Dermis microvascular lymphatic vessel endothelial cell (primary cell): ENCODE measurements at regions not wholly inside any gene's neighbourhood (a gene's known extent, or its start where the extent isn't known, plus 50 kb on each side); places are given as distances from the start of the nearest gene placed in this dataset.
A peak's percentile ranks its signal among the peaks of the same experiment; 100 is the strongest.

Experiments
- DNase-seq, 2 donors: peaks; one replicate each; pipeline versions ENCODE4 v3.0.0 to v3.0.0-alpha.2; 2010; ENCODE audit warnings: low read depth in 2 of 2

DNA sequence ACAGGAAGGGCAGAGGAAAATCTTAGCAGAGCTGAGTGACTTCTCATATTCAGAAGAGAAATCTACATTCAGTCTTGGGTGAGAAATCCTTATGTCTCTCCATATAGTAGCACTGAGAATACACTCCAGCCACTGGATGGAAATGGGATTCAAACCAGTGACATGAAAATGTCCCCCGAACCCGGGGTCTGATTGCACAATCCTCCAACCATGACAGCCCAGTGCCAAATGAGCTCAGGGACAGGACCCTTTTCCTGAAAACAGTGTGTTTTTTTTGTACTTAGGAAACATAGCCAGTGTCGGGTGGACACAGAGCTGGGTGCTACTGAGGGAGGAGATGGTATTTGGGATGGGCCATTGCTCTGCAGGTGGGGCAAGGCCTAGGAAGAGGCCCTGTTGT is 185.6 kb downstream of the CXCL12 start:
- DNase-seq = no peak

- DNase-seq = no peak
These were observed 186.2 kb downstream of the CXCL12 start for GRCh38 chr10:44198780-44199097.

DNA sequence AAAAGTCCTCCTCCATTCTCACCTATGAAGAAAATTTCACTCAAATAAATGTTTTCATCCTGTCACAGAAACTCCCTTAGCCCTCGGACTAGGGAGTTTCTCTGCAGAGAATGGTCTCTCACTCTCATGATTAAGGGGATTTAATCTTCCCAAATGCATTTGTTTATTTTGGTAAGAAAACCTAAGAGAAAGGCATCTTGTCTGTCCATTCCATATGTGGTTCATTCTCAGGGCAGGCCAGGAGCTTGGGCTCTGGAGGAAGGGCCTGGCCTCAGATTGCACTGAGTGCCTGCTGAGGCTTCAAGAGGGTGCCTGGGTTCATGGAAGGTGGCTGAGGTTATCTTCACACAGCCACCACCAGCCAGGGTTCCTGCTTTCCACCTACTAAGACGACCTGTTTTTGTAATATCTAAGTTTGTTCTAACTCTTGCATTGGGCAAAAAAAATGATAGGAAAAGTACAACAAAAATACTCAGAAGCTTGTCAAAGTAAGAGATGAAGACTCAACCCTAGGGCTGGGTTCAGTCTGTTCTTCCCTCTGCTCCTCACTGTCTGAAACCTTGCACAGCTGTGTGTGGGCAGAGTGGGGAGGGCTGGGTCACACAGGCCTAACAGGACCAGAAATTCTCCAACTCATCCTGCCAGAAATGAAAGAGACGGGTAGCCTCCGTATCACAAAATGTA is 186.7 kb downstream of the CXCL12 start:
- no peak for DNase-seq

- DNase-seq = no peak
These were observed 187.3 kb downstream of the CXCL12 start for GRCh38 chr10:44197646-44198045.

GRCh38 chr10:44196336-44196735 is 188.6 kb downstream of the CXCL12 start:
- DNase-seq = no peak

- DNase-seq = no peak
These were observed 188.9 kb downstream of the CXCL12 start for GRCh38 chr10:44196008-44196320.

- peak; percentile 32 to 79 for DNase-seq
These were observed 189.5 kb downstream of the CXCL12 start for GRCh38 chr10:44195112-44196007.

- no peak for DNase-seq
These were observed 190.5 kb downstream of the CXCL12 start for GRCh38 chr10:44194435-44194834.

- DNase-seq = no peak
These were observed 191.2 kb downstream of the CXCL12 start for GRCh38 chr10:44193567-44194220.

DNA sequence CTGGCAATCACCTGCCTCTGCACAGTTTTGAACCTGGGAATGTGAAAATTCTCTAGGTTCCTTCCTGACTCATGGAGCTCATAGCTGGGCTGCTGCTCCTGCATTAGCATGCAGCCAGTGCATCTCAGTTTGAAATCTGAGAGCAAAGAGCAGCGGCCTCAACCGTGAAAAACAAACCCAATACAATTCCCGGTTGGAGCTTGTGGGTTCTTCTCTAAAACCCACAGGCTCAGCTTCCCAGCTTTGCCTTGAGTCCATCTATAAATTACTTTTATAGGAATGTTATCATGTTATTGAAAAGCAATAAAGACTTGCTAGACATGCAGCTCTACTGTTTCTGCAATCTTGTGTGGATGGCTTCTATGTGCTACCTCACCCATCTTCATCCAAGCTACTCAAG is 191.7 kb downstream of the CXCL12 start:
- no peak for DNase-seq

- no peak for DNase-seq
These were observed 192.5 kb downstream of the CXCL12 start for GRCh38 chr10:44192435-44192834.

DNA sequence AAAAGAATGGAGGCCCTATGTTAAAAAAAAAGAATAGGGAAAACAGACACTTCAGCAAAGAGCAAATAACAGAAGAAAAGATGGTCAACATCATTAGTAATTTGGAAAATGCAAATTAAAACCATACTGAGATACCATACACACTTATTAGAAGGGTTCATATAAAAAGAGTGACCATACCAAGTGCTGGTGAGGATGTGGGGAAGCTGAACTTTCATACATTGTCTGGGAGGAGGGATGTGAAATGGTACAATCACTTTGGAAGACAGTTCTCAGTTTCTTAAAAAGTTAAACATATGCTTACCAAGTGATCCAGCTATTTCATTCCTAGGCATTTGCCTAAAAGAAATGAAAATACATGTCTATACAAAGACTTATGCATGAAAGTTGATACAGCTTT is 194.4 kb downstream of the CXCL12 start:
- DNase-seq = no peak

DNA sequence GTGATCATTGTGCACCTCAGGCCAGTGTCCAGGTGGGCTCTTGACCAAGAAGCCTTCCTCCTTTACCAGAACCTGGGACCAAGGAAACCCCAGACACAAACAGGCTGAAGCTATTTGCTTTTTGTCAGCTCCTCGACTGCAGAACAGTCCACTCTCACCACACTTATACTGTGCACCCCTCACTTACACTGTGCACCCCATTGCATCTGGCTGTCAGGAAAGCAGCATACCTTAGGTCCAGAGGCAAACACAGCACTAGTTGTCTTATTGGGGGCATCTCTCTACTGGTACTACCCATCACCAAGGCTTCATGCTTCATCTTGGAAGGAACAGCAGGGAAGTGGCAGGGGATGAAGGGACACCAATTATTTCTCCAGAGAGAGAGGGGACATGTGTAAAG is 198.1 kb downstream of the CXCL12 start:
- DNase-seq = no peak

DNA sequence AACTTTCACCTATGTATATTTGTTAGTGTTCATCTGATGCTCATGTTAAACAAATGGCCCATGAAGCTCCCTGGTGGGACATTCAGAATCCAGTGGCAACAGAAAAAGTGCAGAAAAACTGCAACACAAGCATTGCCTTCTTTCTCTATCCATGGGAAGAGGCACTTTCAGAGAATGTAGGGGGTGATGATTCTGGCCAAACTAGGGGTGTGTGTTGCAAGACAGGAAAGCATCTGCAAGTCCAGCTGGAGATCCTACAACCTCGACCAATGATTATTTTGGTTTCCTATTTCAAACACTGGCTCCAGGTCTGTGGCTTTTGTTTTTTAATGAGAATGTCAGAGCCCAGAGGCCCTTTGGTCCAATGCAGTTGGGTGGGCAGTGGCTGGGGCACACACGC is 198.7 kb downstream of the CXCL12 start:
- no peak for DNase-seq

DNA sequence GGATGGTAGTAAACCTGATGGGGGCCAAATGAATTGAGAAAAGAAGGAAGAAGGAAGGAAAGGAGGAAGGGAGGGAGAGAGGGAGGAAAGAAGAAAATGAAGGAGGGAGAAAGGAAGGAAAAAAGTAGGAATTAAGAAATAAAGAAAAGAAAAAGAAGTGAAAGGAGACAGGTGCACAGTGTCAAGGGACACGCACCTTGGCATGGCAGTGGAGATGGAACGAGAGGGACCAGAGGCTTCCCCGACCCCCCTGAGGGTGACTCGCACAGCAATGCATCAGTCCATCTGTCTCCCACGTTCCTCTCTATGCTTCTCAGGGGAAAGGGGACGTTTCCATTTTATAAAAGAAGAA is 199.6 kb downstream of the CXCL12 start:
- DNase-seq = no peak

DNA sequence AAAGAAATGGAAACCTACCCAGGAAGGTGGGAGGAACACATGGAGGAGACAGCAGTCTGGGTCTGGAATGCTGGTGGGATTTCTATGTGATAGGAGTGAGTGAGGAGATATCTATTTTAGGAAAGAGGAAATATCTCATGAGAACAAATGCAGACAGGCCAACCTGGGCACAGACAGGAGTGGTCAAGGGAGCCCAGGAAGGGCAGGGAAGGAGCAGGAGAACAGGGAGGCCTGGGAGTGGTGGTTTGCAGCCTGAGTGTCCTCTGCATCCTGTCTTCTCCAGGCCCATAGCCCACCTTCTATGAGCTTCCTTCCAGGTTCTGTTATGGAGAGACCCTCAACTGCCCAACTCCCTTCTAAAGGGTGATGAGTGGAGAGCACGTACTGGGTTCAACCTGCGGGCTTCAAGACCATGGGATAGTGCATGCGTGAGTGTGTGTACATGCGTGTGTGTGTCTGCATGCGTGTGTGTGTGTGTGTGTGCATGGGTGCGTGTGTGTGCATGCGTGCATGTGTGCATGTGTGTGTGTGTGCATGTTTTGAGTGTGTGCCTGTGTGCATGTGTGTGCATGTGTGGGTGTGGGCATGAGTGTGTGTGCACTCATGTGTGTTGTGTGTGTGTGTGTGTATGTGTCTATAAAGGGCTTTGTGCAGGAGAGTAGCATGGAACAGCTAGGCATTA is 200.1 kb downstream of the CXCL12 start:
- no peak for DNase-seq

DNA sequence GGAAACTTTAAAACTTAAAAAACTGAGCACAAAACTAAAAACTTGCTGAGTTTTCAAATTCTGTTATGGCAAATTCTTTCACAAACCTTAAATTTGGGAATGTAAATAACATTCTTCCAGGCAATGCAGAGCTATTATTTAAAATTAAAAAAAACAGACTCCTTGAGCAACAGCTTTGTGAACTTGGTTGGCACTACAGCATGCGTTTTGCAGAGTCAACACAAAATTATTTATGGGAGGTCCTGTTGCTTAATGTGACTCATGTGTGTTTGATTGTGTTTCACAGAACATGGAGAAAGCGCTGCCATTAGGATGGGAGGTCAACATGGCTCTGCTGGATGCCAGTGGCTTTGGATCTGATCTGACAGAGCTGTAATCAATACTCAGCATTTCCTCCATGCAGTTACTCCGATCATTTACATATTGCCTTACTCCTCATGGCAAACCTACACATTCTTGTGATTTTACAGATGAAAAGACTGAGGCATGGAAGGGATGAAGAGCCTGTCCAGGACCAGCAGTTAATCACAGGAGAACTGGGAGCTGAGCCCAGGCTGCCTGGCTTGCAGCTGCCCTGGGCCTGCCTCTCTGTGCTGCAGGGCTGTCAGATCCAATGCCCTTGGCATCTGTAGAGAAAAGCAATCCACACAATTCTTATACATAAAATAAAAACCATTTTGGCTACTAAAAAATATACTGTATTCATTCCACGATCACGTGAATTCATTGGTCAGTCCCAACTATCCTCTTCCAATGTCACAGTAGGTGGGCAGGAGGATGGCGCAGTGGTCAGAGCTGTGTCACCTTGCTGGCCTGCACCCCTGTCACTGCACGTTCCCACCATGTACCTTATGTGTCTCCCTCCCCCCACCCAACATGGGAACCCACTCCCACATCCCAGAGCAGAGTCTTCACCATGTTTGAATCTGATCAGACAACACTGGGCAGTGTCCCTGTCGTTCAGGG is 200.9 kb downstream of the CXCL12 start:
- no peak for DNase-seq

GRCh38 chr10:44182909-44183308 is 202.0 kb downstream of the CXCL12 start:
- DNase-seq = no peak

- DNase-seq = no peak
These were observed 204.4 kb downstream of the CXCL12 start for GRCh38 chr10:44180321-44181168.

GRCh38 chr10:44178856-44179255 is 206.0 kb downstream of the CXCL12 start:
- no peak for DNase-seq
